ENCODE measurements at regions not wholly inside any gene's neighbourhood (a gene's known extent, or its start where the extent isn't known, plus 50 kb on each side); places are given as distances from the start of the nearest gene placed in this dataset.

DNA sequence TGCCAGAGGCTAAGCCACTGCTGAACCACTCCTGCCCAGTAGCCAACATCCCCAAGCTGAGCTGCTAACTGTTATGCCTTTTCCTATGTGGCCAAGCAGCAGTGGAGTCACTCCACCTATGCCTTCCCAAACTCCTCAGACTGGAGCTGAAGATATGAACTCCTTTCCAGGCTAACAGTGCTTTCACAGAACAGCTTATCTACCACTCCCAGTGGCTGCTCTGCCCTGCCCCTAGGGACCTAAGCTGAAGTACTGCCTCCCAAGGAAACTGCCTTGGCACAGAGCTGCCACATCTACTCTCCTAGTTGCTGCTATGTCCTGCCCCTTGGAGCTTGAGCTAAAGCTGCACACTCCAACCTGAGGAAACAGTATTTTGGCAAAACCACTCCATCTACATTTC lies 275.9 kb downstream of the RBM43 start:
- DNase-seq (ENCODE audit: low spot score in 2 of 2) = no peak
- TF ChIP-seq CTCF (IDR thresholded peaks at IDR 0.05) (no peak), POLR2A (IDR thresholded peaks at IDR 0.05) (no peak)
- no peak overlapping the region for H3K4me3 ChIP-seq (ENCODE audit: low read depth, poor library complexity, severe bottlenecking)
- intact Hi-C loops (cut with DNase I; ENCODE audit: low total_unique reads) = no loop called here

DNA sequence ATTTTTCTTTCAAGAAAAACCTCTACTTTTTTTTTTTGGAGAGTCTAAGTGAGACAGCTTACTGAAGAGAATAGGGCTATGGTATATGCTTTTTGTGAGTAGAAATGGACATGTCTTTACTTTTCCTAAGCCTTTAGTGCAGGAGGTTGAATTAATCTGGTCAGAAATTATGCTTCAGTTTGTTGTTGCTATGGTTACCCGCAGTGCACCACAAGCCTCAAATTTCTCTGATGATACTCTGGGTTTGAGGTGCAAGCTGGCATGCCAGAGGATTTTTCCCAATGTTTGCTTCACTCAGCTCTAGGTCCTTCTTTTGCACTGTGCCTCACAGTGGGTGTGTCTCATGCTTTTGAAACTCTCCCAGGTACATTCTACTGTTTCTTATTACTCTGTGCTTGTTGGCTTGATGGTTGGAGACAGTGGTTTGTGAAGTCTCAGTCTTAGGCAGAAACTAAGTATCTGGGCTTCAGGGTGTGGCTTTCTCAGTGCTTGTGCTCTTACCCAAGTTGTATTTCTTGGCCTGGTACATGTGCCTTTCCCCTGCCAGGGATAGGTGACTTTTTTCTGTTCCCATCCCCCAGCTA lies 278.3 kb downstream of the RBM43 start:
- intact Hi-C loops (cut with DNase I; ENCODE audit: low total_unique reads) = no loop called here
- no peak for TF ChIP-seq CTCF (IDR thresholded peaks at IDR 0.05)
- TF ChIP-seq POLR2A (IDR thresholded peaks at IDR 0.05) = no peak
- no peak overlapping the region for H3K4me3 ChIP-seq (ENCODE audit: low read depth, poor library complexity, severe bottlenecking)
- 54 to 72% methylated on average over 1 of the region's 1 CpG for WGBS, 2 donors
- no peak for DNase-seq (ENCODE audit: low spot score in 2 of 2)

- WGBS, 2 donors = 65 to 74% methylated on average over 2 of the region's 2 CpGs
- intact Hi-C loops (cut with DNase I; ENCODE audit: low total_unique reads) = no loop called here
- no peak overlapping the region for H3K4me3 ChIP-seq (ENCODE audit: low read depth, poor library complexity, severe bottlenecking)
- no peak for DNase-seq (ENCODE audit: low spot score in 2 of 2)
- TF ChIP-seq POLR2A (IDR thresholded peaks at IDR 0.05) = no peak
- TF ChIP-seq CTCF (IDR thresholded peaks at IDR 0.05) = no peak
Observed at GRCh38 chr2:150981826-150982225, 279.8 kb downstream of the RBM43 start.

- WGBS, 2 donors = 58 to 69% methylated on average over 3 of the region's 3 CpGs
- no peak for DNase-seq (ENCODE audit: low spot score in 2 of 2)
- H3K4me3 ChIP-seq (ENCODE audit: low read depth, poor library complexity, severe bottlenecking) = no peak overlapping the region
- TF ChIP-seq POLR2A (IDR thresholded peaks at IDR 0.05) (no peak), CTCF (IDR thresholded peaks at IDR 0.05) (no peak)
- intact Hi-C loops (cut with DNase I; ENCODE audit: low total_unique reads) = no loop called here
Observed at GRCh38 chr2:150978053-150978452, 283.6 kb downstream of the RBM43 start.

DNA sequence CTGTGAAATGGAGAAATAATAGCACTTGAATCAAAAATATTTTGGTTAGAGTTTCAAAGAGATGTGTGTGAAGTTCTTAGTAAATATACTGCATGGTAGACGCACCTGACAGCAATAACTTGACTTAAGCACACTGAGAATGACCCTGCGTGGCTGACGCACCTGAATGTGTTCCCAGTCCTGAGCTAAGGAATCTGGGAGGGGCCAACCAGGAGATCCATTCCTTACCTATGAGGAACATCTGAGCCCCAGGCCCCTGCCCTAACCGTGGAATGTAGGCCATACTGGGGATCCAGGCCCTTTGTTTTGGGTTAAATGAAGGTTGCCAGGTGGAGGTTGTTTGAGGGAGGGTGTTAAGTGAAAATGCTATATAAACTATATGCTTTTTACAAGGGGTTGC lies 284.4 kb downstream of the RBM43 start:
- H3K4me3 ChIP-seq (ENCODE audit: low read depth, poor library complexity, severe bottlenecking) = no peak overlapping the region
- WGBS, 2 donors = 79 to 80% methylated on average over 4 of the region's 4 CpGs
- intact Hi-C loops (cut with DNase I; ENCODE audit: low total_unique reads) = no loop called here
- DNase-seq (ENCODE audit: low spot score in 2 of 2) = no peak
- no peak for TF ChIP-seq POLR2A (IDR thresholded peaks at IDR 0.05)
- no peak for TF ChIP-seq CTCF (IDR thresholded peaks at IDR 0.05)

GRCh38 chr2:150976604-150977003 lies 285.1 kb downstream of the RBM43 start:
- no peak overlapping the region for H3K4me3 ChIP-seq (ENCODE audit: low read depth, poor library complexity, severe bottlenecking)
- no peak for DNase-seq (ENCODE audit: low spot score in 2 of 2)
- no peak for TF ChIP-seq CTCF (IDR thresholded peaks at IDR 0.05)
- TF ChIP-seq POLR2A (IDR thresholded peaks at IDR 0.05) = no peak
- intact Hi-C loops (cut with DNase I; ENCODE audit: low total_unique reads) = no loop called here
